GM23338 (cell line): ENCODE measurements at regions not wholly inside any gene's neighbourhood (a gene's known extent, or its start where the extent isn't known, plus 50 kb on each side); places are given as distances from the start of the nearest gene placed in this dataset.

Source experiments
- ATAC-seq: fragments of 200-7000 bp; cut with Tn5 transposase; 3 replicates; pipeline ENCODE4 v1.9.1; 2020
- DNase-seq: peaks from one replicate; pipeline ENCODE4 v3.0.0-alpha.2; 2015; ENCODE audit warnings: low spot score
- H2AFZ ChIP-seq: fragments of 200-600 bp; sonication (generic); 2 replicates; pipeline ENCODE4 v1.8.0; 2016; ENCODE audit warnings: antibody characterized with exemption, mild to moderate bottlenecking, moderate library complexity
- H3F3A ChIP-seq: fragments of 200-600 bp; sonication (generic); replicated peaks from 2 replicates; pipeline ENCODE4 v1.8.0; 2017; ENCODE audit warnings: antibody characterized with exemption, mixed run types, low read depth
- H3K27ac ChIP-seq: fragments of 200-600 bp; sonication (generic); 2 replicates; pipeline ENCODE4 v1.6.1; 2016; ENCODE audit warnings: low read depth
- H3K27me3 ChIP-seq: fragments of 200-600 bp; sonication (generic); 2 replicates; pipeline ENCODE4 v1.8.0; 2016; ENCODE audit warnings: mild to moderate bottlenecking, mixed run types, moderate library complexity; ENCODE audit not compliant: insufficient read depth
- H3K36me3 ChIP-seq: fragments of 200-600 bp; sonication (generic); 2 replicates; pipeline ENCODE4 v1.8.0; 2016; ENCODE audit warnings: mild to moderate bottlenecking; ENCODE audit not compliant: insufficient read depth
- H3K4me1 ChIP-seq: fragments of 200-600 bp; sonication (generic); 2 replicates; pipeline ENCODE4 v1.8.0; 2016; ENCODE audit warnings: mild to moderate bottlenecking, moderate library complexity; ENCODE audit not compliant: insufficient read depth
- H3K4me2 ChIP-seq: fragments of 200-600 bp; sonication (generic); 2 replicates; pipeline ENCODE4 v1.7.1; 2017; ENCODE audit warnings: mixed run types
- H3K4me3 ChIP-seq: fragments of 200-600 bp; sonication (generic); 2 replicates; pipeline ENCODE4 v1.6.1; 2016; ENCODE audit warnings: mixed run types
- H3K79me2 ChIP-seq: fragments of 200-600 bp; sonication (generic); replicated peaks from 2 replicates; pipeline ENCODE4 v1.8.0; 2017; ENCODE audit warnings: mild to moderate bottlenecking; ENCODE audit not compliant: insufficient read depth
- H3K9me2 ChIP-seq: fragments of 200-600 bp; sonication (generic); 2 replicates; pipeline ENCODE4 v1.8.0; 2017; ENCODE audit not compliant: insufficient read depth
- H4K20me1 ChIP-seq: fragments of 200-600 bp; sonication (generic); replicated peaks from 2 replicates; pipeline ENCODE4 v1.8.0; 2017; ENCODE audit warnings: mild to moderate bottlenecking; ENCODE audit not compliant: insufficient read depth
- H3K27ac Mint-ChIP-seq: 2 replicates; pipeline ENCODE4 v1.8.0; 2020; ENCODE audit warnings: inconsistent platforms, mild to moderate bottlenecking, moderate library complexity, mixed read lengths
- H3K27me3 Mint-ChIP-seq: 3 replicates; pipeline ENCODE4 v1.8.0; 2022; ENCODE audit warnings: low read depth, mild to moderate bottlenecking, moderate library complexity, mixed read lengths, inconsistent platforms; ENCODE audit not compliant: insufficient read depth, poor library complexity
- H3K36me3 Mint-ChIP-seq: 3 replicates; pipeline ENCODE4 v1.8.0; 2021; ENCODE audit warnings: low read depth, mild to moderate bottlenecking, inconsistent platforms, moderate library complexity, mixed read lengths
- H3K4me1 Mint-ChIP-seq: 3 replicates; pipeline ENCODE4 v1.8.0; 2020; ENCODE audit warnings: mild to moderate bottlenecking, inconsistent platforms, mixed read lengths
- H3K4me3 Mint-ChIP-seq: 3 replicates; pipeline ENCODE4 v1.8.0; 2021; ENCODE audit warnings: moderate library complexity, mild to moderate bottlenecking, inconsistent platforms, mixed read lengths
- H3K9me3 Mint-ChIP-seq: 3 replicates; pipeline ENCODE4 v1.8.0; 2020; ENCODE audit warnings: moderate library complexity, mild to moderate bottlenecking, inconsistent platforms, mixed read lengths
- CTCF ChIP-seq, 2 experiments: fragments of 200-600 bp in 1 of 2; sonication (generic) in 1 of 2; conservative IDR thresholded peaks; 2 replicates each; pipeline versions ENCODE4 v1.5.1 to v1.6.1; 2016 to 2017; ENCODE audit warnings: antibody characterized with exemption in 2 of 2, low read depth in 2 of 2, mild to moderate bottlenecking in 2 of 2, moderate library complexity in 1 of 2
- ETS1 ChIP-seq: IDR thresholded peaks from 2 replicates; pipeline ENCODE4 v1.6.1; 2016; ENCODE audit warnings: antibody characterized with exemption
- EZH2 ChIP-seq: fragments of 200-600 bp; sonication (generic); IDR thresholded peaks from one replicate; pipeline ENCODE4 v1.8.0; 2017; ENCODE audit warnings: antibody characterized with exemption, mild to moderate bottlenecking, low read depth; ENCODE audit not compliant: unreplicated experiment
- EZH2phosphoT487 ChIP-seq: fragments of 200-600 bp; sonication (generic); IDR thresholded peaks from one replicate; pipeline ENCODE4 v1.8.1; 2018; ENCODE audit warnings: antibody characterized with exemption; ENCODE audit not compliant: unreplicated experiment
- NANOG ChIP-seq: IDR thresholded peaks from 2 replicates; pipeline ENCODE4 v1.6.1; 2016; ENCODE audit warnings: antibody characterized with exemption, borderline replicate concordance
- POLR2AphosphoS5 ChIP-seq: IDR thresholded peaks from 2 replicates; pipeline ENCODE4 v1.6.1; 2016; ENCODE audit warnings: antibody characterized with exemption, low read depth
- STAT1 ChIP-seq: IDR thresholded peaks from one replicate; pipeline ENCODE4 v1.6.1; 2016; ENCODE audit warnings: antibody characterized with exemption; ENCODE audit not compliant: unreplicated experiment
- ZNF114 ChIP-seq: fragments of 250-450 bp; sonication (Bioruptor Pico); IDR thresholded peaks from 2 replicates; pipeline ENCODE4 v1.5.0; 2020; ENCODE audit warnings: mild to moderate bottlenecking, moderate library complexity
- ZNF331 ChIP-seq: fragments of 250-450 bp; sonication (Bioruptor Pico); IDR thresholded peaks from 2 replicates; pipeline ENCODE4 v1.5.0; 2020; ENCODE audit warnings: low read depth, mild to moderate bottlenecking, moderate library complexity
- ZNF462 ChIP-seq: fragments of 250-450 bp; sonication (Bioruptor Pico); IDR thresholded peaks from 2 replicates; pipeline ENCODE4 v1.5.0; 2020; ENCODE audit warnings: mild to moderate bottlenecking, moderate library complexity

GRCh38 chr3:22901684-22902083, 301.4 kb upstream of the UBE2E2 start:
- no peaks in the 10 kb centered on the region for H3K36me3 Mint-ChIP-seq

DNA sequence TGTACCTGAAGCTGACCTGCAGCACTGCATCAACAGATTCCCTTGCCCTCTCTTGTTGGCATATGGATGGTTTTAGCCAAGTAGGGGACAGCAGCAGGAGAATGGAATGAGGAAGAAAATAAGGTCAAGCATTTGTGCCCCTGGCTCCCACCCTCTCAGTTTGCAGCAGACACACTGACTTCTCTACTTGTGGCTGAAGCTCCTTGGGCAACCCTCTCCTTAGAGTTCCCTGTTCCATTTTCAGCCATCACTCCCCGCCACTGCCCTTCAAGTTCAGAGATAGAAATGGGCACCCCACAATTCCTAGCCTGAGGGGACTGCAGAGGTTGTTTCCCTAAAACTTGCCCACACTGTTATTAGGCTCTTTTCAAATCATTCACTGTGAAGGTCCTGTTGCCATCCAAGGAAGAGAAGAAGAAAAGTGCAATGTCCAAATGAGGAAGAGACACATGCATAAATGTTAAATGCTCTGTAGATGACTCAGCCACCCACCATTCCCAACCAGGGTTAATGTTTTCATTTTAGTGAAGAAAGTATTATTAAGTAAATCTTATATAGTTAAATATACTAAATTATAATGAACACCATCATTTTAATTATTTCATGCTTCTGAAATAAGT, 295.9 kb upstream of the UBE2E2 start:
- H3K4me1 Mint-ChIP-seq: no peaks in the 10 kb centered on the region
- no peaks in the 10 kb centered on the region for H3K79me2 ChIP-seq
- no peaks in the 10 kb centered on the region for H3F3A ChIP-seq
- peak overlapping the region; percentile 47; the same call in 1 of the 2 replicates for H2AFZ ChIP-seq
- peaks cover 5% of the 10 kb centered on the region; the same call in 2 of the 3 replicates for H3K9me3 Mint-ChIP-seq
- no peaks in the 10 kb centered on the region for H3K9me2 ChIP-seq
- no peaks in the 10 kb centered on the region for H3K4me1 ChIP-seq
- H3K4me3 ChIP-seq: no peak overlapping the region
- H3K4me3 Mint-ChIP-seq: no peak overlapping the region
- no peak for ATAC-seq
- H3K27ac Mint-ChIP-seq: no peak overlapping the region
- no peak overlapping the region for H3K4me2 ChIP-seq
- no peaks in the 10 kb centered on the region for H4K20me1 ChIP-seq
- H3K27ac ChIP-seq: no peak overlapping the region
- no peaks in the 10 kb centered on the region for H3K36me3 ChIP-seq
- no peaks in the 10 kb centered on the region for H3K36me3 Mint-ChIP-seq
- DNase-seq: no peak
- H3K27me3 ChIP-seq: no peaks in the 10 kb centered on the region
- no peaks in the 10 kb centered on the region for H3K27me3 Mint-ChIP-seq
- TF ChIP-seq ZNF331 (CRISPR knock-in tag): no peak
- TF ChIP-seq ZNF114 (CRISPR knock-in tag): no peak
- TF ChIP-seq ETS1: no peak
- no peak for TF ChIP-seq NANOG
- TF ChIP-seq POLR2AphosphoS5: no peak
- no peak for TF ChIP-seq EZH2
- TF ChIP-seq EZH2phosphoT487: no peak
- no peak for TF ChIP-seq ZNF462
- no peak for TF ChIP-seq STAT1

More at GRCh38 chr3:22901684-22902083, 301.4 kb upstream of the UBE2E2 start:
- Histone ChIP-seq H3K36me3 (no peaks in the 10 kb centered on the region), H4K20me1 (no peaks in the 10 kb centered on the region), H2AFZ (no peak overlapping the region), H3K9me2 (no peaks in the 10 kb centered on the region), H3K27ac (no peak overlapping the region), H3F3A (no peaks in the 10 kb centered on the region), H3K4me3 (no peak overlapping the region), H3K79me2 (no peaks in the 10 kb centered on the region), H3K27me3 (no peaks in the 10 kb centered on the region), H3K4me2 (no peak overlapping the region), H3K4me1 (no peaks in the 10 kb centered on the region)
- no peak overlapping the region for H3K27ac Mint-ChIP-seq
- DNase-seq: peak; percentile 38
- H3K4me3 Mint-ChIP-seq: no peak overlapping the region
- no peaks in the 10 kb centered on the region for H3K27me3 Mint-ChIP-seq
- TF ChIP-seq NANOG (no peak), CTCF (conservative IDR thresholded peaks at IDR 0.05; ENCODE audit: low read depth in 2 of 2) (peak in 1 of 2 experiments; percentile 37; a peak in 1 of 4 replicates)
- peaks cover 12% of the 10 kb centered on the region; the same call in 2 of the 3 replicates for H3K9me3 Mint-ChIP-seq
- no peaks in the 10 kb centered on the region for H3K4me1 Mint-ChIP-seq
- ATAC-seq: no peak
